MV-4-11 (cell line): ENCODE measurements at regions not wholly inside any gene's neighbourhood (a gene's known extent, or its start where the extent isn't known, plus 50 kb on each side); places are given as distances from the start of the nearest gene placed in this dataset.

ENCODE experiments used
- DNase-seq: peaks from one replicate; lab custom pipeline; 2025; lab: John Stamatoyannopoulos, UW

- no peak for DNase-seq
Measured at GRCh38 chr1:9179463-9180110, 50.7 kb upstream of the GPR157 start.

- no peak for DNase-seq
Measured at GRCh38 chr1:9180111-9180819, 51.4 kb upstream of the GPR157 start.

- DNase-seq, result peak; percentile 41
Measured at GRCh38 chr1:9181176-9181906, 52.4 kb upstream of the GPR157 start.

GRCh38 chr1:9181990-9182783, 52.4 kb upstream of the H6PD start:
- no peak for DNase-seq

- no peak for DNase-seq
Measured at GRCh38 chr1:9182784-9183257, 51.8 kb upstream of the H6PD start.

- no peak for DNase-seq
Measured at GRCh38 chr1:9183441-9183840, 51.1 kb upstream of the H6PD start.

GRCh38 chr1:9183898-9184297, 50.7 kb upstream of the H6PD start:
- DNase-seq, result no peak

GRCh38 chr1:9184749-9185148, 49.8 kb upstream of the H6PD start:
- no peak for DNase-seq
